ENCODE measurements at regions not wholly inside any gene's neighbourhood (a gene's known extent, or its start where the extent isn't known, plus 50 kb on each side); places are given as distances from the start of the nearest gene placed in this dataset.
A peak's percentile ranks its signal among the peaks of the same experiment; 100 is the strongest.

GRCh38 chr1:75668813-75669212 is 55.7 kb upstream of the ACADM start:
- Histone ChIP-seq H4K20me1 (ENCODE audit: insufficient read depth) (no peaks in the 10 kb centered on the region), H3K9ac (no peak overlapping the region), H3K27me3 (ENCODE audit: insufficient read depth, low read depth) (no peaks in the 10 kb centered on the region), H2AFZ (ENCODE audit: low read depth) (no peak overlapping the region), H3K4me3 (IDR thresholded peaks at IDR 0.05; ENCODE audit: insufficient read depth, low read depth, low read length) (no peak overlapping the region), H3K79me2 (ENCODE audit: insufficient read depth, low read depth) (no peaks in the 10 kb centered on the region), H3K36me3 (ENCODE audit: insufficient read depth) (no peaks in the 10 kb centered on the region), H3K27ac (no peak overlapping the region), H3K4me2 (no peak overlapping the region), H3K4me1 (ENCODE audit: low read depth, poor library complexity, severe bottlenecking) (peaks cover 9% of the 10 kb centered on the region)
- no peak for TF ChIP-seq CTCF (conservative IDR thresholded peaks at IDR 0.05; ENCODE audit: low read depth, low read length)

GRCh38 chr1:75671708-75672107 is 52.8 kb upstream of the ACADM start:
- no peak for TF ChIP-seq CTCF (conservative IDR thresholded peaks at IDR 0.05; ENCODE audit: low read depth, low read length)
- H3K27me3 ChIP-seq (ENCODE audit: insufficient read depth, low read depth), result no peaks in the 10 kb centered on the region
- H2AFZ ChIP-seq (ENCODE audit: low read depth), result no peak overlapping the region
- H3K79me2 ChIP-seq (ENCODE audit: insufficient read depth, low read depth), result no peaks in the 10 kb centered on the region
- H4K20me1 ChIP-seq (ENCODE audit: insufficient read depth), result no peaks in the 10 kb centered on the region
- no peak overlapping the region for H3K4me2 ChIP-seq
- H3K27ac ChIP-seq, result no peak overlapping the region
- H3K9ac ChIP-seq, result no peak overlapping the region
- no peak overlapping the region for H3K4me3 ChIP-seq (IDR thresholded peaks at IDR 0.05; ENCODE audit: insufficient read depth, low read depth, low read length)
- H3K36me3 ChIP-seq (ENCODE audit: insufficient read depth), result no peaks in the 10 kb centered on the region
- peaks cover 9% of the 10 kb centered on the region for H3K4me1 ChIP-seq (ENCODE audit: low read depth, poor library complexity, severe bottlenecking)

- no peaks in the 10 kb centered on the region for H3K27me3 ChIP-seq (ENCODE audit: insufficient read depth, low read depth)
- no peak overlapping the region for H3K4me3 ChIP-seq (IDR thresholded peaks at IDR 0.05; ENCODE audit: insufficient read depth, low read depth, low read length)
- H3K27ac ChIP-seq, result no peak overlapping the region
- peaks cover 9% of the 10 kb centered on the region for H3K4me1 ChIP-seq (ENCODE audit: low read depth, poor library complexity, severe bottlenecking)
- H4K20me1 ChIP-seq (ENCODE audit: insufficient read depth), result no peaks in the 10 kb centered on the region
- no peaks in the 10 kb centered on the region for H3K36me3 ChIP-seq (ENCODE audit: insufficient read depth)
- TF ChIP-seq CTCF (conservative IDR thresholded peaks at IDR 0.05; ENCODE audit: low read depth, low read length), result no peak
- H3K4me2 ChIP-seq, result no peak overlapping the region
- no peak overlapping the region for H3K9ac ChIP-seq
- no peaks in the 10 kb centered on the region for H3K79me2 ChIP-seq (ENCODE audit: insufficient read depth, low read depth)
- H2AFZ ChIP-seq (ENCODE audit: low read depth), result no peak overlapping the region
Measured at GRCh38 chr1:75672108-75672507, 52.4 kb upstream of the ACADM start.

- Histone ChIP-seq H3K27me3 (ENCODE audit: insufficient read depth, low read depth) (no peaks in the 10 kb centered on the region), H3K36me3 (ENCODE audit: insufficient read depth) (no peaks in the 10 kb centered on the region), H3K4me2 (no peak overlapping the region), H4K20me1 (ENCODE audit: insufficient read depth) (no peaks in the 10 kb centered on the region), H3K27ac (no peak overlapping the region), H3K9ac (no peak overlapping the region), H3K4me1 (ENCODE audit: low read depth, poor library complexity, severe bottlenecking) (peaks cover 9% of the 10 kb centered on the region), H2AFZ (ENCODE audit: low read depth) (peak overlapping the region; percentile 34; the same call in 1 of the 2 replicates), H3K79me2 (ENCODE audit: insufficient read depth, low read depth) (no peaks in the 10 kb centered on the region), H3K4me3 (IDR thresholded peaks at IDR 0.05; ENCODE audit: insufficient read depth, low read depth, low read length) (no peak overlapping the region)
- TF ChIP-seq CTCF (conservative IDR thresholded peaks at IDR 0.05; ENCODE audit: low read depth, low read length), result no peak
Measured at GRCh38 chr1:75672528-75673393, 51.7 kb upstream of the ACADM start.

Measured in KMS-11 (cell line).